Hematopoietic multipotent progenitor cell treated with erythropoietin and hydrocortisone succinate and interleukin-3 and kit ligand, for 15 days (in vitro differentiated cells): ENCODE measurements at regions not wholly inside any gene's neighbourhood (a gene's known extent, or its start where the extent isn't known, plus 50 kb on each side); places are given as distances from the start of the nearest gene placed in this dataset.
"Not testable (repeated sequence)": the region's sequence is repeated elsewhere in the genome, so short reads cannot be mapped to it uniquely, and the experiment has no call there.

Experiments
- DNase-seq: peaks from one replicate; pipeline ENCODE4 v3.0.0-alpha.2; 2015; ENCODE audit warnings: low spot score

DNA sequence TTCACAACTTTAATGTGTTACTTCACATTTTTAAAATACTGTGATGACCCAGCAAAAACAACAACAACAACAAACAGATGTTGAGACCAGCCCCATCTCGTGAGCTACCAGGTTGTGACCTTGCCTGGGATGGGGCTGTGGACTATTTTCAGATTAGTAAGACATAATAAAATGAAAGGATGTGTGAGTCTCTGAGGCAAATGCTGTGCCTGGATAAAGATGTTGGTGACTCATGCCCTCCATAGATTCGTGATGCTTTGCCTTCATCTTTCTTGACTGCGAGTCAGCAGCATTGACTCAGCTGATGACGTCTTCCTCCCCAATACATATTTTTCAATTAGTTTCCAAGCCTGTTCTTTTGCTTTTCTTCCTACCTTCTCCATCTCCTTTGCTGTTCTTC lies 453.0 kb upstream of the CFAP20DC start:
- no peak for DNase-seq

GRCh38 chr3:59499954-59500353 lies 450.1 kb upstream of the CFAP20DC start:
- DNase-seq: no peak

DNA sequence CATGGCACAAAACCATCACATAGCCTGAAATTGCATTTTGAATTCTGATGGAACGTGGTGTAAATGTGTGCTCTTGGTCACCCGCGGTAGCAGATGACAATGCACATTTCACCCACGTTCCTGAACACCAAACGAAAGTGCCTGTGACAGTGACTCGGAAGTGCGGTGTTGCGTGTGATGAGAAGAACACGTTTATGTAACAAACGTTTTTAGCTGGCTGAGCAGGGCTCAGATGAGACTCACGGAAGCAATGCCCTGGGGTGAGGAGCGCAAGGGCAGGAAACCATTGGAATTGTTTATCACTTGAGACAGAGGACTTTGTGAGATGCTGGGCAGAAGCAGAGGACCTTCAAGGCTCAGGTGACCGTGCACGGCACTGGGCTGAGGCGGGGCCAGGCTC lies 449.2 kb upstream of the CFAP20DC start:
- DNase-seq: no peak

DNA sequence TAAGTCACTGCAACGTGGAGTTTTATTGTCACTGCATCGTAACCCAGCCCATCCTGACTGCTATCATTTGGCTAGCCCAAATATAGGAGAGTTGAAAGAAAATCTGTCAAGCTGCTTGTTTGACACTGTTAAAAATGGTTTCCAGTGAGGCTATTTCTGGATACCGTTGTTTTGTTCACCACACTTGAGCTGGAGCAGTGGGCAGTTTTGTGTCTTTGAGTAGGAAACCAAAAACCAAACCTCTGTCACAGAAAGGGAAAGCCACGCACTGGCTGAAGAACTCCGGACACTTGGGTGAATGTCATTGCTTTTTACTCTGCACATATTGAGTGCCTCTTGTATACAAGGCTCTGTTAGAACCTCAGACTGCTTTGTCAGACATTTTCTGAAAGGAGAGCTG lies 446.4 kb upstream of the CFAP20DC start:
- DNase-seq: no peak

GRCh38 chr3:59494969-59495368 lies 445.1 kb upstream of the CFAP20DC start:
- DNase-seq: not testable (repeated sequence)

GRCh38 chr3:59486520-59486919 lies 436.7 kb upstream of the CFAP20DC start:
- no peak for DNase-seq

DNA sequence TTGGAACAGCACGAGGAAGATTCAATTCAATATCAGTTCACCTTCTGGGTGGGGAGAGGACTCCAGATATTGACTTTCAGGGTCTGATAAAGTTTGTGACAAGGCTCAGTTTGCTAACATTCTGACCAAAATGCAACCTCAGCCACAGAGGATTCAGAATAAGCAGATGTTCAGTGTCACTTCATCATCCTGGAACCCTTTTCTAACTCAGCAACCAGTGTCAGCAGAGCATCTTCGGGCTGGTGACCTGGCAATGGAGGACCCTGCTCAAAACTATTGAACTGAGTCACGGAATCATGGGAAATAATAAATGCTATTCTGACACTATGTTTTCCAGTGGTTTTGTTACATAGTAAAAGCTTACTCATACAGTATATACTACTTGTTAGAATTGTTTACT lies 433.4 kb upstream of the CFAP20DC start:
- no peak for DNase-seq

GRCh38 chr3:59482684-59483083 lies 432.9 kb upstream of the CFAP20DC start:
- no peak for DNase-seq

DNA sequence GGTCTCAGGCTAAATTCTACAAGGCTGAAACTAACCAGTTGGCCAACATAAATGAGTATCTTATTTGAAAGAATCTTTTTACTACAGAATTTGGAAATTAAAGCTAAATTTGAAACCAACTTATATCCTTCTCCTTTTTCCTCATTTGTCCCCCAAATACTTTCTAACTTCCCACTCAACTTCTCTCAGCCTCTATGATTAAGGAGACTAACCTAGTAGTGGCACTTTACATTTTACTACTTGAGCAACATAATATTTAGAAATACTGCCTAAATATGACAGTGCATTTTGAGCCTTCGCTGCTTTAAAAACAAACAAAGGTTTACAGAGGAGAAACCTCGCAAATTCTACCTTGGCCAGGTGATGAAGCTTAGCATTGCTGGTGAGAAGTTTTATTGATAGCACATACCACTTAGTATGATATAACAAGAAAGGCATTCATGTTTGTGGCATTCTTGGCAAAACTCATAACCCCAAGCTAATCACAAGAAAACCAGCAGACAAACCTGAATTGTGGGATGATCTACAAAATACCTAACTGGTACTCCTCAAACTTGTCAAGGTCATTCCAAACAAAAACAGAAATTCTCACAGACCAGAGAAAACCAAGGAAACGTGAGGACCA lies 432.1 kb upstream of the CFAP20DC start:
- no peak for DNase-seq

DNA sequence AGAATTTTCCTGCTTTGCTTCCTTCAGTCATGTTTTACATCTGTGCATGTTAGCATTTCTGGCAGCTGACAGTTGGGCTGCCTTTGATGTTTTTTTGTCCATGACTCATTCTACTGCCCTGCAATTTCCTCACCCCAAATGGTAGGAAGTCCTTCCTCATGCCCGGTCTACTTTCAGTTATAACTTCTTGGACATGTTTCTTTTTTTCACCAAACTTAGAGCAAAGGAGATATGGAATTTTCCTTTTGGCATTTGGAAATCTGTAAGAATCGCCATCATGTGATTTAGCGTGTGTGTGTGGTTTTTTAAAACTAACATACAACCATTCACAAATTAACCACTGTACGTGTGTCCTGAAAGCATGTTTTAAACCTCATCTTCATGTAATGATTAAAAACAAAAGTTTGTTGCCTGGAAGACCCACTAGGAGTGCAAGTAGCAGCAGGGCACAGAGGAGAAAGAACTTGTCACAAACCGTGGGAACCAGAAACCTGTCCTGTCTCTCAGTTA lies 430.7 kb upstream of the CFAP20DC start:
- no peak for DNase-seq

DNA sequence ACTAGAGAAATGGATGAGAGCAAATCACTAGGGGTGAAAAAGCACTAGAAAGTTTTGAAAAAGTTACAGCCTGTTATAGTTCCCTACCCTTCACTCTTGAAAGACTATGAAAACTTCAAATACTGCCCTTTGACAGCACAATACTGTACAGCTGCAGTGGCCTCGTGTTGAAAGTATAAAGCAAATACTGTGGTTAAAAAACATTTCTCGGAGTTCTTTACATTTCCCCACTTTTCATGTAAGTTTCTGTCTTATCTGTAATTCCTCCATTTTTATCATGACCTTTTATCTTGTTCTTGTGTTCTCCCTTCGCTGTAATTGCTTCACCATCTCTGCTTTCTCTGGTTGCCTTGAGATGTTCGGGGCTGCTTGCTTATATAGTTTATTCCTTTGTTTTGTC lies 423.8 kb upstream of the CFAP20DC start:
- DNase-seq: no peak

DNA sequence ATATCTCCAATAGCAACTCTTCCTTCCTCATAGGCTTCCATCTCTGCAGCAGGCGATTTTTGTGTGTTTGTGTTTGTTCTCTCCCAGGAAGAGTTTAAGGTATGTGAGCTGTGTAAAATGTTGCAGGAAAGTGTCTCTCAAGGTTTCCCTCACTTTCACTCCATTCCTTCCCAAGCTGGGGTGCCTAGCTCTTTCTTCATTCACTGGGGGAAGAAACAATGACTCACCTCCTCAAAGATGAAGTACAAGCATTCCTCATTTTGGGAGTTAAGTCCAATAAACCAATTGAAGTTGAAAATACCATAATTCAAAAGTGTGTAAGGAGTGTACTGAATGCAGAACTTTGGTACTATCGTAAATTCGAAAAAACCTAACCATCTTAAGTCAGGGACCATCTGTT lies 422.7 kb upstream of the CFAP20DC start:
- DNase-seq: no peak

GRCh38 chr3:59469948-59470723 lies 420.3 kb upstream of the CFAP20DC start:
- DNase-seq: no peak

DNA sequence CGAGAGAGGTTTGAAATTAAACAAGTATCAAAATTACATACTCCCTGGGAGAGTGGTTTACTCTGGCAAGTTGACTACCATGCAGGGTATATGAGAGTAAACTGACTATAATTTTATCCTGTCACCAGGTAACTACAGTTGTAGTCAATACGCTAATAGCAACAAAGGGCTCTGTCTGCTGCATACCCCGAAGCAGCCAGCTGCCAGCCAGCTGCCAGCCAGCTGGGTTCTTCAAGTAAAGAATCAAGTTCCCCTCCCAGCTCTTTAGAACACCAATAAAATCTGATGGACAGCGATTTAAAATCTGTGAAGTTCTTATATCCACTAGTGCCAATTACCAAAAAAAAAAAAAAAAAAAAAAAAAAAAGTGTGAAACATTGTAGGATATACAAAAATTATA lies 417.7 kb upstream of the CFAP20DC start:
- no peak for DNase-seq

- DNase-seq: no peak
Observed at GRCh38 chr3:59464187-59464586, 414.4 kb upstream of the CFAP20DC start.

DNA sequence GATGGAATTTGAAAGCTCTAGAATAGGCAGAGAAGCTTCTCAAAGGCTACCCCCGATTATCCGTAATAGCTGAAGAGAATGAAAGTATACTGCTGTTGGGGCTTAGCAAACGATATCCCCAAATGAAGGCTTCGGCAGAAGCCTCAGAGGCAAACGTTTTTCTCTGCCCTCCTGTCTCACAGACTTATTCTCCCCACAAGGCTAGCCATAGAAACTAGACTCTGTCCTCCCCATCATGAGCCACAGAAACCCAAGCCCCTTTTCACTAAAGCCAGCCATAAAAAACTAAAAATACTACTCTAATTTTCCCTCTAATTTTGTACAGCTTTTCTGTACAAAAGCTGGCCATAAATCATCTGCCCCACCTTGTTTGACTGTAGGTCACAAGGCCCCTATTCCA lies 413.4 kb upstream of the CFAP20DC start:
- DNase-seq: no peak

- no peak for DNase-seq
Observed at GRCh38 chr3:59460068-59460467, 410.2 kb upstream of the CFAP20DC start.

- no peak for DNase-seq
Observed at GRCh38 chr3:59456852-59457485, 407.1 kb upstream of the CFAP20DC start.

DNA sequence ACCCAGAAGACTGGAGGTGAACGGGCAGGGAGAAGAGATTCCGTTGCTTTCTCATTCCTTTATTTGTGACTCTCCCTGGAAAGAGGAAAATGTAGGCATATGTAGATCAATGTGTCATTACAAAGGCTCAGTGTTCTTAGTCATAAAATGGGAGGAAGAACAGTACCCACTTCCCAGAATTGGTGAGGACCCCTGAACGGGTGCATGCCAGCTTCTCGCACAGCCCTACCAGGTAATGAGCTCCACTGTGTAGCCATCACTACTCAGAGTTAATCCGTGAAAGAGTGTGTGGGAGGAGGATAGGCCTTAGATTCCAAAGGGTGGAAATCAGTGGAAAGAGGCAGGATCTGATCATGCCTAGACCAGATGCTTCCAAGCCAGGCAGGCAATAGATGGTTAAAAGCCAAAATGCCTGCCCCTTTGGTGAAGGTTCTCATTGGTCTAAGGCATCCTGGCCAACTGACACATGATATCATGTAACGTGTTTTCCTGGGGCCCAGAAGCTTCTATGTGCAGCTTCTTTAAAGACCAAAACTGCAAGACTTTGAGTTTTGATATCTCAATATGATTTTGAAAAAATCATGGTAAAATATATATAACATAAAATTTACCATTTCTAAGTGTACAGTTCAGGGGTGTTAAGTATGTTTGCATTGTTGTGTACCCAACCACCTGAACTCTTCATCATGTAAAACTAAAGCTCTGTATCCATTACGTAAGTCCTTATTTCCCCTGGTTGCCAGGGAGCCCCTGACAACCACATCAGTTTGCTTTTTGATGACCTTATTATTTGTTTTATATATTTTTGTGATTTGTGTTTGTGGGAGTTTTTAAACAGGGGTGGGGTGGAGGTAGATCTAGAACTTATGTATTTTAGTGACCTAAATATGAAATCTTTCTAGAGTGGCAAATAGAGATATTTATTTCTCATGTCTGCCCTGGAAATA lies 402.2 kb upstream of the CFAP20DC start:
- no peak for DNase-seq

- no peak for DNase-seq
Observed at GRCh38 chr3:59450946-59451763, 401.3 kb upstream of the CFAP20DC start.

DNA sequence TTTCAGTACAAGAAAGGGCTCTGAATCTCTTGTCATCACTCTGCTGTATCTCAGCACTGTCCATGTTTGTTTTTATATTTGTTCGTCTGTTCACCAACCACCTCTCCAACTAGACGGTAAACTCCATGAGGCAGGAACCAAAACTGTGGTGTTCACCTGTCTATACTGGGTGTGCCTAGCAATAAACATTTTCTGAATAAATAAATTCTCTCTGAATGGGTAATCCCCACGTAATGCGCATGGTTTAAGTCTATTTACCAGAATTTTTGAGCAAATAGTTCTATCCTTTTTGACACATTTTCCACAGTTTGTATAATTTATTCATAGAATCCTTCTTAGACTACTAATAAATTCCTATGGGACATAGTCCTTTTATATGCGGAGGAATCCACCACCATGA lies 400.6 kb upstream of the CFAP20DC start:
- DNase-seq: no peak
